H9 (cell line): ENCODE measurements at regions not wholly inside any gene's neighbourhood (a gene's known extent, or its start where the extent isn't known, plus 50 kb on each side); places are given as distances from the start of the nearest gene placed in this dataset.

Experiments
- DNase-seq: peaks from one replicate; pipeline ENCODE4 v3.0.0-alpha.2; 2017
- H2AFZ ChIP-seq: one replicate; pipeline ENCODE4 v1.6.1; 2013; ENCODE audit warnings: mild to moderate bottlenecking, low read length, control low read depth, moderate library complexity
- H2AK5ac ChIP-seq: 2 replicates; pipeline ENCODE4 v1.6.1; 2013; ENCODE audit warnings: low read length, control low read depth, mixed read lengths; ENCODE audit not compliant: insufficient read length
- H2BK120ac ChIP-seq: one replicate; pipeline ENCODE4 v1.6.1; 2013; ENCODE audit warnings: low read depth, mild to moderate bottlenecking, low read length, control low read depth, inconsistent platforms; ENCODE audit not compliant: poor library complexity, severe bottlenecking
- H2BK12ac ChIP-seq: 2 replicates; pipeline ENCODE4 v1.6.1; 2013; ENCODE audit warnings: low read length, control low read depth, mixed read lengths, low read depth; ENCODE audit not compliant: insufficient read length
- H2BK15ac ChIP-seq: 2 replicates; pipeline ENCODE4 v1.6.1; 2013; ENCODE audit warnings: low read depth, low read length, control low read depth
- H2BK20ac ChIP-seq: one replicate; pipeline ENCODE4 v1.6.1; 2013; ENCODE audit warnings: low read depth, mild to moderate bottlenecking, low read length, control low read depth, inconsistent platforms; ENCODE audit not compliant: poor library complexity, severe bottlenecking
- H2BK5ac ChIP-seq: 2 replicates; pipeline ENCODE4 v1.6.1; 2013; ENCODE audit warnings: low read length, control low read depth, mixed read lengths; ENCODE audit not compliant: insufficient read length
- H3K14ac ChIP-seq: 2 replicates; pipeline ENCODE4 v1.6.1; 2013; ENCODE audit warnings: low read length, control low read depth; ENCODE audit not compliant: insufficient read depth
- H3K18ac ChIP-seq: 2 replicates; pipeline ENCODE4 v1.6.1; 2013; ENCODE audit warnings: low read depth, mild to moderate bottlenecking, mixed read lengths, low read length, control low read depth; ENCODE audit not compliant: insufficient read length
- H3K23ac ChIP-seq: 2 replicates; pipeline ENCODE4 v1.6.1; 2013; ENCODE audit warnings: low read length, control low read depth, mixed read lengths, low read depth; ENCODE audit not compliant: insufficient read length
- H3K23me2 ChIP-seq: 2 replicates; pipeline ENCODE4 v1.6.1; 2013; ENCODE audit warnings: low read depth, mild to moderate bottlenecking, mixed read lengths, low read length, control low read depth; ENCODE audit not compliant: insufficient read length, poor library complexity, severe bottlenecking
- H3K27ac ChIP-seq: 2 replicates; pipeline ENCODE4 v1.5.1; 2013; ENCODE audit warnings: low read length, control low read depth, mixed read lengths, low read depth; ENCODE audit not compliant: insufficient read length
- H3K27me3 ChIP-seq: 2 replicates; pipeline ENCODE4 v1.6.1; 2013; ENCODE audit warnings: low read length, control low read depth, inconsistent platforms; ENCODE audit not compliant: insufficient read depth
- H3K4ac ChIP-seq: 2 replicates; pipeline ENCODE4 v1.6.1; 2013; ENCODE audit warnings: low read depth, mild to moderate bottlenecking, control low read depth, inconsistent platforms, low read length, moderate library complexity
- H3K4me1 ChIP-seq: 2 replicates; pipeline ENCODE4 v1.6.1; 2013; ENCODE audit warnings: low read length, control low read depth, inconsistent platforms; ENCODE audit not compliant: insufficient read depth
- H3K4me2 ChIP-seq: 2 replicates; pipeline ENCODE4 v1.6.1; 2013; ENCODE audit warnings: low read length, control low read depth, mixed read lengths; ENCODE audit not compliant: insufficient read length, insufficient read depth
- H3K56ac ChIP-seq: 2 replicates; pipeline ENCODE4 v1.6.1; 2013; ENCODE audit warnings: low read depth, mild to moderate bottlenecking, mixed read lengths, low read length, control low read depth; ENCODE audit not compliant: insufficient read length
- H3K79me1 ChIP-seq: 2 replicates; pipeline ENCODE4 v1.6.1; 2013; ENCODE audit warnings: low read depth, mild to moderate bottlenecking, moderate library complexity, low read length, control low read depth, inconsistent platforms; ENCODE audit not compliant: insufficient read depth, poor library complexity, severe bottlenecking
- H3K79me2 ChIP-seq: 2 replicates; pipeline ENCODE4 v1.6.1; 2013; ENCODE audit warnings: low read length, control low read depth, inconsistent platforms; ENCODE audit not compliant: insufficient read depth
- H3K9ac ChIP-seq: 2 replicates; pipeline ENCODE4 v1.6.1; 2013; ENCODE audit warnings: low read length, control low read depth, mixed read lengths; ENCODE audit not compliant: insufficient read length; ENCODE audit errors: extremely low read depth
- H3K9me3 ChIP-seq: one replicate; pipeline ENCODE4 v1.6.1; 2013; ENCODE audit warnings: low read depth, low read length, inconsistent platforms; ENCODE audit not compliant: control insufficient read depth
- H3T11ph ChIP-seq: one replicate; pipeline ENCODE4 v1.6.1; 2013; ENCODE audit warnings: mild to moderate bottlenecking, low read length, control low read depth, inconsistent platforms
- H4K20me1 ChIP-seq: one replicate; pipeline ENCODE4 v1.6.1; 2013; ENCODE audit not compliant: control insufficient read depth, insufficient read length, insufficient read depth
- H4K5ac ChIP-seq: 2 replicates; pipeline ENCODE4 v1.6.1; 2013; ENCODE audit warnings: low read depth, mild to moderate bottlenecking, mixed read lengths, low read length, control low read depth; ENCODE audit not compliant: insufficient read length
- H4K8ac ChIP-seq: replicated peaks from 2 replicates; pipeline ENCODE4 v1.6.1; 2013; ENCODE audit warnings: low read length, control low read depth, mixed read lengths, low read depth; ENCODE audit not compliant: insufficient read length
- H4K91ac ChIP-seq: 2 replicates; pipeline ENCODE4 v1.6.1; 2013; ENCODE audit warnings: low read depth, mild to moderate bottlenecking, moderate library complexity, mixed read lengths, low read length, control low read depth; ENCODE audit not compliant: insufficient read length
- H3K27ac Mint-ChIP-seq, 3 experiments: 2 replicates in 2 of 3; 3 replicates in 1 of 3; pipeline ENCODE4 v1.8.0; 2020 to 2021; ENCODE audit warnings: mixed read lengths in 3 of 3, mild to moderate bottlenecking in 1 of 3, moderate library complexity in 1 of 3
- H3K27me3 Mint-ChIP-seq: 2 replicates; pipeline ENCODE4 v1.8.0; 2021; ENCODE audit warnings: low read depth, mild to moderate bottlenecking, moderate library complexity, mixed read lengths
- H3K36me3 Mint-ChIP-seq, 3 experiments: 2 replicates in 2 of 3; 3 replicates in 1 of 3; pipeline ENCODE4 v1.8.0; 2020 to 2021; ENCODE audit warnings: low read depth in 3 of 3, mixed read lengths in 3 of 3; ENCODE audit not compliant: insufficient read depth in 1 of 3
- H3K4me1 Mint-ChIP-seq, 2 experiments: 2 replicates each; pipeline ENCODE4 v1.8.0; 2020; ENCODE audit warnings: mixed read lengths in 2 of 2
- H3K4me3 Mint-ChIP-seq, 2 experiments: 2 replicates in 1 of 2; 3 replicates in 1 of 2; pipeline ENCODE4 v1.8.0; 2020 to 2021; ENCODE audit warnings: mild to moderate bottlenecking in 2 of 2, mixed read lengths in 2 of 2, moderate library complexity in 1 of 2
- H3K9me3 Mint-ChIP-seq, 2 experiments: 2 replicates in 1 of 2; 3 replicates in 1 of 2; pipeline ENCODE4 v1.8.0; 2020; ENCODE audit warnings: mild to moderate bottlenecking in 2 of 2, mixed read lengths in 2 of 2, moderate library complexity in 1 of 2
- WGBS: extraction: QIAGEN DNeasy Blood & Tissue Kit; methylation state at CpG from one replicate; pipeline ENCODE4 v1.1.7; 2013; ENCODE audit warnings: missing lambda C conversion rate, low lambda C conversion rate, mixed read lengths; ENCODE audit not compliant: insufficient read length; ENCODE audit errors: extremely low coverage; 5-methylcytosine and 5-hydroxymethylcytosine counted together
- TF ChIP-seq, protein P1 (sequence below): fragments of 200-600 bp; sonication (generic); conservative IDR thresholded peaks from 3 replicates; pipeline ENCODE4 v1.8.0; 2021; ENCODE audit warnings: antibody characterized with exemption, mild to moderate bottlenecking

DNA sequence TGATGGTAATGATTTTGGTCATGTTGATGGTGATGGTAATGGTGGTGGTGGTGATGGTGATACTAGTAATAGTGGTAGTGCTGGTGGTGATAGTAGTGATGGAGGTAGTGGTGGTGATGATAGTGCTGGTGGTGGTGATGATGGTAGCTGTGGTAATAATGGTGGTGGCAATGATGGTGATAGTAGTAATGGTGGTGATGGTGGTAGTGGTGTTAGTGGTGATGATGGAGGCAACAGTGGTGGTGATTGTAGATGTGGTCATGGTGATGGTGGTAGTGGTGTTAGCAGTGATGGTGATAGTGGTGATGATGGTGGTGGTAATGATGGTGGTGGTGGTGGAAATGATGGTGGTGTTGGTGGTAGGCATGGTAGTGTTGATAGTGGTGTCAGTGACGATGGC lies 127.0 kb upstream of the RPL38 start:
- Histone ChIP-seq H3K18ac (no peak overlapping the region), H3K27me3 (no peaks in the 10 kb centered on the region), H2BK12ac (no peak overlapping the region), H3K27ac (no peak overlapping the region), H2BK120ac (no peak overlapping the region), H3K4me2 (no peak overlapping the region), H2AFZ (no peak overlapping the region), H3K4me1 (no peaks in the 10 kb centered on the region), H3K79me2 (no peaks in the 10 kb centered on the region), H3K23me2 (no peaks in the 10 kb centered on the region), H3T11ph (no peak overlapping the region), H4K5ac (no peak overlapping the region), H3K14ac (no peak overlapping the region), H3K23ac (no peak overlapping the region), H4K91ac (no peak overlapping the region), H3K56ac (no peak overlapping the region), H4K20me1 (no peaks in the 10 kb centered on the region), H3K4ac (no peak overlapping the region), H2BK20ac (no peak overlapping the region), H3K9ac (no peak overlapping the region), H4K8ac (no peak overlapping the region), H2BK15ac (no peak overlapping the region), H2AK5ac (no peak overlapping the region), H2BK5ac (no peak overlapping the region), H3K79me1 (no peaks in the 10 kb centered on the region), H3K9me3 (no peaks in the 10 kb centered on the region)
- no CpG with 5 or more reads among the region's 1 CpG for WGBS
- Mint-ChIP-seq H3K9me3 (peaks cover 0 to 8% of the 10 kb centered on the region in 2 experiments; a peak in 4 of 5 replicates), H3K27ac (no peak overlapping the region), H3K36me3 (peaks cover 0 to 1% (median 0%) of the 10 kb centered on the region in 3 experiments; a peak in 1 of 7 replicates), H3K4me1 (peaks cover 6 to 10% of the 10 kb centered on the region in 2 experiments; a peak in 3 of 4 replicates), H3K27me3 (peaks cover 18% of the 10 kb centered on the region), H3K4me3 (no peak overlapping the region)
- DNase-seq = no peak
- TF ChIP-seq, protein P1, sequence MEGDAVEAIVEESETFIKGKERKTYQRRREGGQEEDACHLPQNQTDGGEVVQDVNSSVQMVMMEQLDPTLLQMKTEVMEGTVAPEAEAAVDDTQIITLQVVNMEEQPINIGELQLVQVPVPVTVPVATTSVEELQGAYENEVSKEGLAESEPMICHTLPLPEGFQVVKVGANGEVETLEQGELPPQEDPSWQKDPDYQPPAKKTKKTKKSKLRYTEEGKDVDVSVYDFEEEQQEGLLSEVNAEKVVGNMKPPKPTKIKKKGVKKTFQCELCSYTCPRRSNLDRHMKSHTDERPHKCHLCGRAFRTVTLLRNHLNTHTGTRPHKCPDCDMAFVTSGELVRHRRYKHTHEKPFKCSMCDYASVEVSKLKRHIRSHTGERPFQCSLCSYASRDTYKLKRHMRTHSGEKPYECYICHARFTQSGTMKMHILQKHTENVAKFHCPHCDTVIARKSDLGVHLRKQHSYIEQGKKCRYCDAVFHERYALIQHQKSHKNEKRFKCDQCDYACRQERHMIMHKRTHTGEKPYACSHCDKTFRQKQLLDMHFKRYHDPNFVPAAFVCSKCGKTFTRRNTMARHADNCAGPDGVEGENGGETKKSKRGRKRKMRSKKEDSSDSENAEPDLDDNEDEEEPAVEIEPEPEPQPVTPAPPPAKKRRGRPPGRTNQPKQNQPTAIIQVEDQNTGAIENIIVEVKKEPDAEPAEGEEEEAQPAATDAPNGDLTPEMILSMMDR = no peak
